Esophagus muscularis mucosa (tissue), 4 donors: ENCODE measurements at regions not wholly inside any gene's neighbourhood (a gene's known extent, or its start where the extent isn't known, plus 50 kb on each side); places are given as distances from the start of the nearest gene placed in this dataset.

Source experiments
- DNase-seq: peaks from one replicate; pipeline ENCODE4 v3.0.0-alpha.2; 2017; ENCODE audit errors: extremely low spot score
- H3K27ac ChIP-seq, 4 donors: fragments of 200-600 bp; sonication (generic); replicated peaks in 1 of 4; 1 replicate in 3 of 4; 2 replicates in 1 of 4; pipeline ENCODE4 v1.5.1; 2016 to 2019; ENCODE audit warnings: mild to moderate bottlenecking in 1 of 4
- H3K27me3 ChIP-seq, 4 donors: fragments of 200-600 bp; sonication (generic); one replicate each; pipeline versions ENCODE4 v1.5.1 to v1.6.0; 2016 to 2019
- H3K36me3 ChIP-seq, 4 donors: fragments of 200-600 bp; sonication (generic); one replicate each; pipeline ENCODE4 v1.5.1; 2016 to 2019
- H3K4me1 ChIP-seq, 4 donors: fragments of 200-600 bp; sonication (generic); one replicate each; pipeline ENCODE4 v1.5.1; 2016 to 2019
- H3K4me3 ChIP-seq, 4 donors: fragments of 200-600 bp; sonication (generic); 1 replicate in 2 of 4; 2 replicates in 2 of 4; pipeline ENCODE4 v1.5.1; 2016 to 2019; ENCODE audit warnings: mild to moderate bottlenecking in 4 of 4, moderate library complexity in 1 of 4
- H3K9me3 ChIP-seq, 4 donors: fragments of 200-600 bp; sonication (generic); 1 replicate in 3 of 4; 2 replicates in 1 of 4; pipeline ENCODE4 v1.5.1; 2016 to 2019
- CTCF ChIP-seq, 3 experiments: fragments of 200-600 bp in 2 of 3; fragments of 450-650 bp in 1 of 3; sonication (generic) in 2 of 3; IDR thresholded peaks; one replicate each; pipeline ENCODE4 v1.5.1; 2017 to 2019; ENCODE audit warnings: antibody characterized with exemption in 3 of 3, mild to moderate bottlenecking in 2 of 3, moderate library complexity in 1 of 3
- EP300 ChIP-seq: sonication (generic); formaldehyde crosslinking; IDR thresholded peaks from one replicate; pipeline ENCODE4 v1.6.1; 2017; ENCODE audit warnings: antibody characterized with exemption
- POLR2A ChIP-seq: fragments of 450-650 bp; IDR thresholded peaks from one replicate; pipeline ENCODE4 v1.6.1; 2017; ENCODE audit warnings: antibody characterized with exemption, moderate library complexity, mild to moderate bottlenecking, low read depth
- POLR2AphosphoS5 ChIP-seq, 2 donors: sonication (generic); formaldehyde crosslinking; IDR thresholded peaks; one replicate each; pipeline ENCODE4 v1.6.1; 2017; ENCODE audit warnings: antibody characterized with exemption in 2 of 2
- WGBS: methylation state at CpG from one replicate; pipeline ENCODE4 v1.1.5; 2018; 5-methylcytosine and 5-hydroxymethylcytosine counted together
- intact Hi-C: fragments of 100-400 bp; cut with DNase I; formaldehyde crosslinking; loops from one replicate; pipeline ENCODE4 v1.15.1; 2023

GRCh38 chr2:21381421-21381820, 257.7 kb downstream of the TDRD15 start:
- no peak overlapping the region for H3K27ac ChIP-seq
- H3K36me3 ChIP-seq, result no peaks in the 10 kb centered on the region
- intact Hi-C loops, result no loop called here
- H3K9me3 ChIP-seq, result no peaks in the 10 kb centered on the region
- no peak for DNase-seq
- WGBS, result 31% methylated on average over 4 of the region's 4 CpGs
- H3K4me1 ChIP-seq, result no peaks in the 10 kb centered on the region
- H3K4me3 ChIP-seq, result no peak overlapping the region
- TF ChIP-seq POLR2A (no peak), POLR2AphosphoS5 (IDR thresholded peaks at IDR 0.05) (no peak), CTCF (IDR thresholded peaks at IDR 0.05) (no peak), EP300 (no peak)
- no peaks in the 10 kb centered on the region for H3K27me3 ChIP-seq

GRCh38 chr2:21382701-21383520, 259.1 kb downstream of the TDRD15 start:
- Histone ChIP-seq H3K4me3 (no peak overlapping the region), H3K9me3 (no peaks in the 10 kb centered on the region), H3K27ac (no peak overlapping the region), H3K27me3 (no peaks in the 10 kb centered on the region), H3K4me1 (no peaks in the 10 kb centered on the region), H3K36me3 (no peaks in the 10 kb centered on the region)
- TF ChIP-seq CTCF (IDR thresholded peaks at IDR 0.05), result no peak
- TF ChIP-seq POLR2A, result no peak
- TF ChIP-seq EP300, result no peak
- no peak for TF ChIP-seq POLR2AphosphoS5 (IDR thresholded peaks at IDR 0.05)
- DNase-seq, result no peak
- 65% methylated on average over 5 of the region's 5 CpGs for WGBS
- intact Hi-C loops, result no loop called here

GRCh38 chr2:21386666-21387065, 262.9 kb downstream of the TDRD15 start:
- H3K27me3 ChIP-seq, result no peaks in the 10 kb centered on the region
- intact Hi-C loops, result no loop called here
- H3K36me3 ChIP-seq, result no peaks in the 10 kb centered on the region
- no peak for DNase-seq
- H3K4me1 ChIP-seq, result no peaks in the 10 kb centered on the region
- no peak for TF ChIP-seq POLR2A
- TF ChIP-seq POLR2AphosphoS5 (IDR thresholded peaks at IDR 0.05), result no peak
- no peak for TF ChIP-seq CTCF (IDR thresholded peaks at IDR 0.05)
- no peak for TF ChIP-seq EP300
- 90% methylated on average over 3 of the region's 3 CpGs for WGBS
- H3K9me3 ChIP-seq, result no peaks in the 10 kb centered on the region
- no peak overlapping the region for H3K4me3 ChIP-seq
- no peak overlapping the region for H3K27ac ChIP-seq

GRCh38 chr2:21392649-21393048, 268.9 kb downstream of the TDRD15 start:
- H3K9me3 ChIP-seq, result no peaks in the 10 kb centered on the region
- intact Hi-C loops, result no loop called here
- H3K4me3 ChIP-seq, result no peak overlapping the region
- no peak overlapping the region for H3K27ac ChIP-seq
- no peaks in the 10 kb centered on the region for H3K4me1 ChIP-seq
- no peaks in the 10 kb centered on the region for H3K36me3 ChIP-seq
- no peaks in the 10 kb centered on the region for H3K27me3 ChIP-seq
- TF ChIP-seq EP300 (no peak), CTCF (IDR thresholded peaks at IDR 0.05) (no peak), POLR2A (no peak), POLR2AphosphoS5 (IDR thresholded peaks at IDR 0.05) (no peak)
- 63% methylated on average over 2 of the region's 4 CpGs for WGBS
- DNase-seq, result no peak

GRCh38 chr2:21393173-21393572, 269.4 kb downstream of the TDRD15 start:
- H3K9me3 ChIP-seq, result no peaks in the 10 kb centered on the region
- no peak overlapping the region for H3K4me3 ChIP-seq
- H3K27me3 ChIP-seq, result no peaks in the 10 kb centered on the region
- H3K4me1 ChIP-seq, result no peaks in the 10 kb centered on the region
- no peak for DNase-seq
- no peak for TF ChIP-seq POLR2AphosphoS5 (IDR thresholded peaks at IDR 0.05)
- no peak for TF ChIP-seq EP300
- no peak for TF ChIP-seq CTCF (IDR thresholded peaks at IDR 0.05)
- no peak for TF ChIP-seq POLR2A
- 59% methylated on average over 5 of the region's 5 CpGs for WGBS
- no peaks in the 10 kb centered on the region for H3K36me3 ChIP-seq
- intact Hi-C loops, result no loop called here
- no peak overlapping the region for H3K27ac ChIP-seq
